IPS-15b (cell line): ENCODE measurements at regions not wholly inside any gene's neighbourhood (a gene's known extent, or its start where the extent isn't known, plus 50 kb on each side); places are given as distances from the start of the nearest gene placed in this dataset.

ENCODE experiments used
- H3K27me3 ChIP-seq: one replicate; pipeline ENCODE4 v1.6.1; 2013; ENCODE audit warnings: low read length; ENCODE audit not compliant: control insufficient read depth, insufficient read depth
- H3K36me3 ChIP-seq: one replicate; pipeline ENCODE4 v1.6.1; 2013; ENCODE audit warnings: low read length; ENCODE audit not compliant: control insufficient read depth, insufficient read depth
- H3K4me1 ChIP-seq: one replicate; pipeline ENCODE4 v1.6.1; 2013; ENCODE audit warnings: mild to moderate bottlenecking, low read length; ENCODE audit not compliant: control insufficient read depth, insufficient read depth
- H3K4me3 ChIP-seq: one replicate; pipeline ENCODE4 v1.5.1; 2013; ENCODE audit warnings: low read depth, low read length
- H3K9ac ChIP-seq: one replicate; pipeline ENCODE4 v1.6.1; 2013; ENCODE audit warnings: low read depth, mild to moderate bottlenecking, low read length
- H3K9me3 ChIP-seq: one replicate; pipeline ENCODE4 v1.6.1; 2013; ENCODE audit warnings: mild to moderate bottlenecking, low read length; ENCODE audit not compliant: control insufficient read depth, insufficient read depth

- H3K36me3 ChIP-seq, result no peaks in the 10 kb centered on the region
- H3K27me3 ChIP-seq, result no peaks in the 10 kb centered on the region
- peaks cover 21% of the 10 kb centered on the region for H3K4me1 ChIP-seq
- H3K9ac ChIP-seq, result no peak overlapping the region
- H3K4me3 ChIP-seq, result no peak overlapping the region
- no peaks in the 10 kb centered on the region for H3K9me3 ChIP-seq
Observed at GRCh38 chr13:85742355-85742754, 56.9 kb downstream of the SLITRK6 start.

GRCh38 chr13:85741017-85741416, 58.2 kb downstream of the SLITRK6 start:
- no peaks in the 10 kb centered on the region for H3K36me3 ChIP-seq
- no peak overlapping the region for H3K9ac ChIP-seq
- H3K4me3 ChIP-seq, result no peak overlapping the region
- no peaks in the 10 kb centered on the region for H3K9me3 ChIP-seq
- H3K4me1 ChIP-seq, result peaks cover 21% of the 10 kb centered on the region
- no peaks in the 10 kb centered on the region for H3K27me3 ChIP-seq

- peaks cover 21% of the 10 kb centered on the region for H3K4me1 ChIP-seq
- no peak overlapping the region for H3K9ac ChIP-seq
- no peaks in the 10 kb centered on the region for H3K27me3 ChIP-seq
- no peaks in the 10 kb centered on the region for H3K36me3 ChIP-seq
- H3K9me3 ChIP-seq, result no peaks in the 10 kb centered on the region
- H3K4me3 ChIP-seq, result no peak overlapping the region
Observed at GRCh38 chr13:85738696-85739320, 60.4 kb downstream of the SLITRK6 start.

GRCh38 chr13:85737952-85738351, 61.3 kb downstream of the SLITRK6 start:
- Histone ChIP-seq H3K4me3 (no peak overlapping the region), H3K9ac (no peak overlapping the region), H3K9me3 (no peaks in the 10 kb centered on the region), H3K4me1 (peaks cover 21% of the 10 kb centered on the region), H3K36me3 (no peaks in the 10 kb centered on the region), H3K27me3 (no peaks in the 10 kb centered on the region)

- H3K27me3 ChIP-seq, result no peaks in the 10 kb centered on the region
- H3K4me1 ChIP-seq, result no peaks in the 10 kb centered on the region
- no peaks in the 10 kb centered on the region for H3K9me3 ChIP-seq
- H3K36me3 ChIP-seq, result no peaks in the 10 kb centered on the region
- no peak overlapping the region for H3K9ac ChIP-seq
- H3K4me3 ChIP-seq, result no peak overlapping the region
Observed at GRCh38 chr13:85729296-85729695, 69.9 kb downstream of the SLITRK6 start.

- Histone ChIP-seq H3K9ac (no peak overlapping the region), H3K4me3 (no peak overlapping the region), H3K27me3 (no peaks in the 10 kb centered on the region), H3K36me3 (no peaks in the 10 kb centered on the region), H3K9me3 (no peaks in the 10 kb centered on the region), H3K4me1 (no peaks in the 10 kb centered on the region)
Observed at GRCh38 chr13:85728811-85729210, 70.4 kb downstream of the SLITRK6 start.

GRCh38 chr13:85725433-85725832, 73.8 kb downstream of the SLITRK6 start:
- no peaks in the 10 kb centered on the region for H3K27me3 ChIP-seq
- H3K4me1 ChIP-seq, result no peaks in the 10 kb centered on the region
- no peaks in the 10 kb centered on the region for H3K9me3 ChIP-seq
- H3K4me3 ChIP-seq, result no peak overlapping the region
- H3K36me3 ChIP-seq, result no peaks in the 10 kb centered on the region
- H3K9ac ChIP-seq, result no peak overlapping the region

GRCh38 chr13:85724546-85725432, 74.4 kb downstream of the SLITRK6 start:
- Histone ChIP-seq H3K9me3 (no peaks in the 10 kb centered on the region), H3K4me1 (no peaks in the 10 kb centered on the region), H3K27me3 (no peaks in the 10 kb centered on the region), H3K36me3 (no peaks in the 10 kb centered on the region), H3K9ac (no peak overlapping the region), H3K4me3 (no peak overlapping the region)

- no peaks in the 10 kb centered on the region for H3K36me3 ChIP-seq
- no peak overlapping the region for H3K4me3 ChIP-seq
- H3K4me1 ChIP-seq, result peaks cover 6% of the 10 kb centered on the region
- H3K27me3 ChIP-seq, result no peaks in the 10 kb centered on the region
- H3K9ac ChIP-seq, result no peak overlapping the region
- H3K9me3 ChIP-seq, result no peaks in the 10 kb centered on the region
Observed at GRCh38 chr13:85719749-85720148, 79.5 kb downstream of the SLITRK6 start.

- H3K4me1 ChIP-seq, result peaks cover 6% of the 10 kb centered on the region
- H3K4me3 ChIP-seq, result no peak overlapping the region
- no peaks in the 10 kb centered on the region for H3K9me3 ChIP-seq
- H3K36me3 ChIP-seq, result no peaks in the 10 kb centered on the region
- no peaks in the 10 kb centered on the region for H3K27me3 ChIP-seq
- H3K9ac ChIP-seq, result no peak overlapping the region
Observed at GRCh38 chr13:85717921-85718320, 81.3 kb downstream of the SLITRK6 start.

- H3K9ac ChIP-seq, result no peak overlapping the region
- H3K27me3 ChIP-seq, result no peaks in the 10 kb centered on the region
- no peaks in the 10 kb centered on the region for H3K4me1 ChIP-seq
- no peaks in the 10 kb centered on the region for H3K9me3 ChIP-seq
- H3K4me3 ChIP-seq, result no peak overlapping the region
- H3K36me3 ChIP-seq, result no peaks in the 10 kb centered on the region
Observed at GRCh38 chr13:85710545-85710944, 88.7 kb downstream of the SLITRK6 start.

GRCh38 chr13:85709721-85710120, 89.5 kb downstream of the SLITRK6 start:
- no peaks in the 10 kb centered on the region for H3K27me3 ChIP-seq
- no peaks in the 10 kb centered on the region for H3K9me3 ChIP-seq
- no peaks in the 10 kb centered on the region for H3K36me3 ChIP-seq
- H3K9ac ChIP-seq, result no peak overlapping the region
- no peaks in the 10 kb centered on the region for H3K4me1 ChIP-seq
- no peak overlapping the region for H3K4me3 ChIP-seq
